Sigmoid colon (tissue), 6 donors: ENCODE measurements at regions not wholly inside any gene's neighbourhood (a gene's known extent, or its start where the extent isn't known, plus 50 kb on each side); places are given as distances from the start of the nearest gene placed in this dataset.

Experiments
- DNase-seq: peaks from one replicate; pipeline ENCODE4 v3.0.0-alpha.2; 2019
- H3K27ac ChIP-seq, 4 donors: fragments of 200-600 bp; sonication (generic); one replicate each; pipeline ENCODE4 v1.5.1; 2016 to 2019; ENCODE audit warnings: mild to moderate bottlenecking in 1 of 4
- H3K27me3 ChIP-seq, 3 donors: fragments of 200-600 bp; sonication (generic); one replicate each; pipeline ENCODE4 v1.5.1; 2019; ENCODE audit warnings: mild to moderate bottlenecking in 1 of 3
- H3K36me3 ChIP-seq, 4 donors: fragments of 200-600 bp; sonication (generic); one replicate each; pipeline ENCODE4 v1.5.1; 2016 to 2019
- H3K4me1 ChIP-seq, 4 donors: fragments of 200-600 bp; sonication (generic); one replicate each; pipeline ENCODE4 v1.5.1; 2017 to 2019
- H3K4me3 ChIP-seq, 4 donors: fragments of 200-600 bp; sonication (generic); one replicate each; pipeline ENCODE4 v1.5.1; 2017 to 2019; ENCODE audit warnings: mild to moderate bottlenecking in 2 of 4, moderate library complexity in 1 of 4
- H3K9me3 ChIP-seq, 4 donors: fragments of 200-600 bp in 3 of 4; sonication (generic) in 3 of 4; one replicate each; pipeline versions ENCODE4 v1.5.1 to v1.6.1; 2013 to 2019
- CTCF ChIP-seq, 4 experiments: fragments of 450-650 bp in 3 of 4; fragments of 200-600 bp in 1 of 4; IDR thresholded peaks; one replicate each; pipeline ENCODE4 v1.5.1; 2016 to 2019; ENCODE audit warnings: antibody characterized with exemption in 4 of 4, mild to moderate bottlenecking in 3 of 4, moderate library complexity in 2 of 4
- EP300 ChIP-seq, 4 donors: sonication (generic); formaldehyde crosslinking; IDR thresholded peaks; one replicate each; pipeline ENCODE4 v1.6.1; 2017; ENCODE audit warnings: antibody characterized with exemption in 4 of 4
- POLR2A ChIP-seq, 2 donors: fragments of 450-650 bp; IDR thresholded peaks; one replicate each; pipeline ENCODE4 v1.6.1; 2016; ENCODE audit warnings: antibody characterized with exemption in 2 of 2, mild to moderate bottlenecking in 2 of 2, moderate library complexity in 2 of 2
- POLR2AphosphoS5 ChIP-seq, 4 donors: sonication (generic); formaldehyde crosslinking; IDR thresholded peaks; one replicate each; pipeline ENCODE4 v1.6.1; 2017; ENCODE audit warnings: antibody characterized with exemption in 4 of 4
- WGBS, 2 donors: extraction: QIAGEN DNeasy Blood & Tissue Kit; methylation state at CpG; one replicate each; pipeline ENCODE4 v1.1.7; 2013; 5-methylcytosine and 5-hydroxymethylcytosine counted together
- intact Hi-C: fragments of 100-400 bp; cut with DNase I; formaldehyde crosslinking; loops from one replicate; pipeline ENCODE4 v1.15.1; 2023
- donor health status: healthy with polysubstance abuse.
- donor health status: healthy.

DNA sequence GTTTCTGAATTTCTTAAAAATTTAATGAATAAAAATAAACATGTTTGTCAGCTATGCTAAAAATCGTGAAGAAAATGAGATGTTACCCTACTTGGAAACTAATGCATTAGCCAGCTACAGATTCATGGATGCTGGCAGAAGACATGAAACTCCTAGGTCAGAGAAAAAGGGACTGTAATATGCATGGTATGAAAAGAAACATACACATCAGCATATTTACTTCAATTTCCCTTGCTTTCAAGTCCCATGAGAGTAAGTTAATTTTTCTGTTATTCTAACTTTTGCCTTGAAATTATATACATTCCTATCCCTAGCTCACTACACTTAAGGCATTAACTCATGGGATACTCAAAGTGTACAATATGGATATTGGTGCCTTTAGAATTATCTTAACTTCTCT lies 2041.4 kb upstream of the LRRTM1 start:
- no peaks in the 10 kb centered on the region for H3K36me3 ChIP-seq
- intact Hi-C loops: no loop called here
- no peak for DNase-seq
- H3K9me3 ChIP-seq: no peaks in the 10 kb centered on the region
- no peak overlapping the region for H3K4me3 ChIP-seq
- no peaks in the 10 kb centered on the region for H3K4me1 ChIP-seq
- no peak overlapping the region for H3K27ac ChIP-seq
- TF ChIP-seq POLR2A (IDR thresholded peaks at IDR 0.05) (no peak), CTCF (IDR thresholded peaks at IDR 0.05) (no peak), EP300 (IDR thresholded peaks at IDR 0.05) (no peak), POLR2AphosphoS5 (IDR thresholded peaks at IDR 0.05) (no peak)
- H3K27me3 ChIP-seq: no peaks in the 10 kb centered on the region
- 79 to 88% methylated on average over 1 of the region's 1 CpG for WGBS, 2 donors

- Histone ChIP-seq H3K4me1 (no peaks in the 10 kb centered on the region), H3K27me3 (no peaks in the 10 kb centered on the region), H3K4me3 (no peak overlapping the region), H3K36me3 (no peaks in the 10 kb centered on the region), H3K9me3 (no peaks in the 10 kb centered on the region), H3K27ac (no peak overlapping the region)
- intact Hi-C loops: no loop called here
- DNase-seq: no peak
- TF ChIP-seq POLR2A (IDR thresholded peaks at IDR 0.05): no peak
- no peak for TF ChIP-seq EP300 (IDR thresholded peaks at IDR 0.05)
- TF ChIP-seq POLR2AphosphoS5 (IDR thresholded peaks at IDR 0.05): no peak
- TF ChIP-seq CTCF (IDR thresholded peaks at IDR 0.05): no peak
- 80 to 89% methylated on average over 3 of the region's 3 CpGs for WGBS, 2 donors
Measured at GRCh38 chr2:82344670-82345069, 2040.1 kb upstream of the LRRTM1 start.

DNA sequence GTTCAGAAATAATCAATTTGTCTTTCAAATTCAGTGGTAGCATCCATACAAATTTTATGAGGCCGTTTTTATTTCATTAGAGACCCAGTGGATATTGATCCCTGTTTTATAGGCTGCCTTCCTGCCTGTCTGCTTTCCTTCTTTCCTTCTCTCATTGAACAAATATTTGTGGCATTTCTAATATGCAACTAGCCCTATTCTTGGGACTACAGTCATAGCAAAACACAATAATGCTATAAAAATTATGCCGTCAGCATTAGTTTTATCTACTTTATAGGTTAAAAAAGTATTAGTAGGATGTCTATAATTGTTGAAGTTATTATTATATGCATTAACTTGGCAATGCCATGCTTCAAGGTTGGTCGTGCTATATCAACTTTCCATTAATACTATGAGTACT lies 2037.8 kb upstream of the LRRTM1 start:
- DNase-seq: no peak
- H3K36me3 ChIP-seq: no peaks in the 10 kb centered on the region
- no peak overlapping the region for H3K27ac ChIP-seq
- no peaks in the 10 kb centered on the region for H3K27me3 ChIP-seq
- WGBS, 2 donors: 85 to 87% methylated on average over 3 of the region's 3 CpGs
- intact Hi-C loops: no loop called here
- no peaks in the 10 kb centered on the region for H3K4me1 ChIP-seq
- no peak overlapping the region for H3K4me3 ChIP-seq
- H3K9me3 ChIP-seq: no peaks in the 10 kb centered on the region
- TF ChIP-seq POLR2AphosphoS5 (IDR thresholded peaks at IDR 0.05) (no peak), POLR2A (IDR thresholded peaks at IDR 0.05) (no peak), EP300 (IDR thresholded peaks at IDR 0.05) (no peak), CTCF (IDR thresholded peaks at IDR 0.05) (no peak)

GRCh38 chr2:82340578-82341053 lies 2036.1 kb upstream of the LRRTM1 start:
- DNase-seq: no peak
- H3K9me3 ChIP-seq: no peaks in the 10 kb centered on the region
- no peak overlapping the region for H3K4me3 ChIP-seq
- no peaks in the 10 kb centered on the region for H3K4me1 ChIP-seq
- H3K27ac ChIP-seq: no peak overlapping the region
- intact Hi-C loops: no loop called here
- H3K36me3 ChIP-seq: no peaks in the 10 kb centered on the region
- no peak for TF ChIP-seq POLR2A (IDR thresholded peaks at IDR 0.05)
- TF ChIP-seq POLR2AphosphoS5 (IDR thresholded peaks at IDR 0.05): no peak
- TF ChIP-seq CTCF (IDR thresholded peaks at IDR 0.05): no peak
- no peak for TF ChIP-seq EP300 (IDR thresholded peaks at IDR 0.05)
- WGBS, 2 donors: 48 to 81% methylated on average over 2 of the region's 2 CpGs
- H3K27me3 ChIP-seq: no peaks in the 10 kb centered on the region

GRCh38 chr2:82339805-82340204 lies 2035.3 kb upstream of the LRRTM1 start:
- intact Hi-C loops: no loop called here
- DNase-seq: no peak
- WGBS, 2 donors: 87 to 93% methylated on average over 2 of the region's 2 CpGs
- TF ChIP-seq EP300 (IDR thresholded peaks at IDR 0.05) (no peak), CTCF (IDR thresholded peaks at IDR 0.05) (no peak), POLR2A (IDR thresholded peaks at IDR 0.05) (no peak), POLR2AphosphoS5 (IDR thresholded peaks at IDR 0.05) (no peak)
- Histone ChIP-seq H3K27ac (no peak overlapping the region), H3K9me3 (no peaks in the 10 kb centered on the region), H3K4me3 (no peak overlapping the region), H3K4me1 (no peaks in the 10 kb centered on the region), H3K27me3 (no peaks in the 10 kb centered on the region), H3K36me3 (no peaks in the 10 kb centered on the region)
